ENCODE measurements at regions not wholly inside any gene's neighbourhood (a gene's known extent, or its start where the extent isn't known, plus 50 kb on each side); places are given as distances from the start of the nearest gene placed in this dataset.

DNA sequence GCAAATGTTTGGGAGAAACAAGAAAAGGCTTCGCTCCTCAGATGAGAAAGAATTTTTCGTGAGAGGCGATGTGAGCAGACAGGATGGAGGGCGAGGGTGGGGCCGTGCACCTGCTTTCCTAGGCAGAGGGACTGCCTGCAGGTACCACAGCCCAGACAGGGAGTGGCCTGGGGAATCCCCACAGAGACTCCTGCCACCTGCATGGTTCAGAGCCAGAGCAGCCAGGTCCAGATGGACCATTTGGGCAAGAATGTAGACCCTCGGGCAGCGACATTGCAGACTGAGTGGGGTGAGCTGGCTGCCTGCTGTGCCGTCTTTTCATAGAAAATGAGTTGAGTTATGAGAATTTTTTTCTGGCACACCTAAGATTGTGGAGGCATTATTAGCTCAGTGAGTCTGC, 216.8 kb downstream of the SNX10 start:
- TF ChIP-seq EZH2 (IDR thresholded peaks at IDR 0.05) (no peak), EZH2phosphoT487 (IDR thresholded peaks at IDR 0.05) (no peak)
- TF ChIP-seq, protein P1, sequence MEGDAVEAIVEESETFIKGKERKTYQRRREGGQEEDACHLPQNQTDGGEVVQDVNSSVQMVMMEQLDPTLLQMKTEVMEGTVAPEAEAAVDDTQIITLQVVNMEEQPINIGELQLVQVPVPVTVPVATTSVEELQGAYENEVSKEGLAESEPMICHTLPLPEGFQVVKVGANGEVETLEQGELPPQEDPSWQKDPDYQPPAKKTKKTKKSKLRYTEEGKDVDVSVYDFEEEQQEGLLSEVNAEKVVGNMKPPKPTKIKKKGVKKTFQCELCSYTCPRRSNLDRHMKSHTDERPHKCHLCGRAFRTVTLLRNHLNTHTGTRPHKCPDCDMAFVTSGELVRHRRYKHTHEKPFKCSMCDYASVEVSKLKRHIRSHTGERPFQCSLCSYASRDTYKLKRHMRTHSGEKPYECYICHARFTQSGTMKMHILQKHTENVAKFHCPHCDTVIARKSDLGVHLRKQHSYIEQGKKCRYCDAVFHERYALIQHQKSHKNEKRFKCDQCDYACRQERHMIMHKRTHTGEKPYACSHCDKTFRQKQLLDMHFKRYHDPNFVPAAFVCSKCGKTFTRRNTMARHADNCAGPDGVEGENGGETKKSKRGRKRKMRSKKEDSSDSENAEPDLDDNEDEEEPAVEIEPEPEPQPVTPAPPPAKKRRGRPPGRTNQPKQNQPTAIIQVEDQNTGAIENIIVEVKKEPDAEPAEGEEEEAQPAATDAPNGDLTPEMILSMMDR (IDR thresholded peaks at IDR 0.05): no peak

All from neural progenitor cell (in vitro differentiated cells).